ENCODE measurements at regions not wholly inside any gene's neighbourhood (a gene's known extent, or its start where the extent isn't known, plus 50 kb on each side); places are given as distances from the start of the nearest gene placed in this dataset.

DNA sequence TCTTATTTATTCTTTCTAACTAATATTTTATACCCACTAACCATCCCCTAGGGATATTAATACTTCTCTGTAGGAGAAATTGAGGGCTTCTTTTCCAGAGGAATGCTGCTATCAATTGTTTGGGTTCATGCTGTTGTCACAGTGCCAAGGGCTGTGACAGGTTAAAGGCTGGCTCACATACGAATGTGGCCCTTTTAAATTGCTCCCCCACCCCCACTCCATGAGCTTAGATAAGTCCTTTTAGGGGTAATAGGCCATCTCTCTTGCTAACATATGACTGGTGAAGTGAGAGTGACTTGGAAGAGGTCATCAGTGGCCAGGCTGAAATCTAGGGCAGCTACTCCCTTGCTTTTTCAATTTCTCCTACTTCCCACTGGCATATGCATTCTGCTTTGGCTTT is 121.9 kb upstream of the DPH6 start (continued):
- TF ChIP-seq, protein P1, sequence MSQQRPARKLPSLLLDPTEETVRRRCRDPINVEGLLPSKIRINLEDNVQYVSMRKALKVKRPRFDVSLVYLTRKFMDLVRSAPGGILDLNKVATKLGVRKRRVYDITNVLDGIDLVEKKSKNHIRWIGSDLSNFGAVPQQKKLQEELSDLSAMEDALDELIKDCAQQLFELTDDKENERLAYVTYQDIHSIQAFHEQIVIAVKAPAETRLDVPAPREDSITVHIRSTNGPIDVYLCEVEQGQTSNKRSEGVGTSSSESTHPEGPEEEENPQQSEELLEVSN (IDR thresholded peaks at IDR 0.05; ENCODE audit: borderline replicate concordance, low read depth), result no peak

DNA sequence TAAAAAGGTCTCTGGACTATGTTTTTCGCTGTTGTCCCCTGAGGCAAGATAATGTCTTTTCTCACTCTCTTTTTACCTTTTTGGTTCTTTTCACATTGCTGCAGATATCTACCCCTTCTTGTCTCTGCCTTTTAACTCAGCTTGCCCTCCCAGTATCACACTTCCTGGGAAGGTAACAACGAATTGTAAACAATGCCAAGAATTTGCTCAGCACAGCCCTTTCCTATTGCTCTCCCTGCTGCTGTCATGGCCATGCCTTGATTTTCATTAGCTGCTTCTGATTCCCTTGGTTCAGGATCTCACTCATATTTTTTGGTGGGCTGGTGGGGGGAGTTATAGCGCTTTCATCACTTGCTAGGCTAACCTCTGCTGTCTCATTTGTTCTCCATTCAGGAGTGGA is 123.1 kb upstream of the DPH6 start:
- TF ChIP-seq EHF (CRISPR knock-in tag; IDR thresholded peaks at IDR 0.05) (no peak), GATA3 (IDR thresholded peaks at IDR 0.05; ENCODE audit: borderline replicate concordance) (no peak), JUN (IDR thresholded peaks at IDR 0.05) (no peak), ZNF302 (CRISPR knock-in tag; IDR thresholded peaks at IDR 0.05) (no peak), FOSL2 (IDR thresholded peaks at IDR 0.05) (no peak), FOSL2 (CRISPR knock-in tag; IDR thresholded peaks at IDR 0.05) (no peak), NPAS2 (CRISPR knock-in tag; IDR thresholded peaks at IDR 0.05; ENCODE audit: borderline replicate concordance) (no peak), MAFK (IDR thresholded peaks at IDR 0.05; ENCODE audit: partially characterized antibody) (no peak), HOXB13 (CRISPR knock-in tag; IDR thresholded peaks at IDR 0.05; ENCODE audit: low read depth) (no peak), BHLHE40 (IDR thresholded peaks at IDR 0.05; ENCODE audit: low read depth, low read length) (no peak), HOXA7 (CRISPR knock-in tag; IDR thresholded peaks at IDR 0.05) (no peak), FOSB (CRISPR knock-in tag; IDR thresholded peaks at IDR 0.05) (no peak), CBX8 (IDR thresholded peaks at IDR 0.05) (no peak)
- Histone ChIP-seq H3K4me1 (no peaks in the 10 kb centered on the region), H3K9me3 (no peaks in the 10 kb centered on the region), H3K27ac (no peak overlapping the region), H3K4me2 (no peak overlapping the region), H3K4me3 (no peak overlapping the region)
- ChIA-PET POLR2A (no interaction called here), CTCF (no interaction called here)
- DNase-seq (ENCODE audit: low read depth in 1 of 2, low spot score in 1 of 2) (no peak), ATAC-seq (no peak), FAIRE-seq (no peak)
- 51% methylated on average over 3 of the region's 3 CpGs for WGBS (ENCODE audit: missing lambda C conversion rate)

DNA sequence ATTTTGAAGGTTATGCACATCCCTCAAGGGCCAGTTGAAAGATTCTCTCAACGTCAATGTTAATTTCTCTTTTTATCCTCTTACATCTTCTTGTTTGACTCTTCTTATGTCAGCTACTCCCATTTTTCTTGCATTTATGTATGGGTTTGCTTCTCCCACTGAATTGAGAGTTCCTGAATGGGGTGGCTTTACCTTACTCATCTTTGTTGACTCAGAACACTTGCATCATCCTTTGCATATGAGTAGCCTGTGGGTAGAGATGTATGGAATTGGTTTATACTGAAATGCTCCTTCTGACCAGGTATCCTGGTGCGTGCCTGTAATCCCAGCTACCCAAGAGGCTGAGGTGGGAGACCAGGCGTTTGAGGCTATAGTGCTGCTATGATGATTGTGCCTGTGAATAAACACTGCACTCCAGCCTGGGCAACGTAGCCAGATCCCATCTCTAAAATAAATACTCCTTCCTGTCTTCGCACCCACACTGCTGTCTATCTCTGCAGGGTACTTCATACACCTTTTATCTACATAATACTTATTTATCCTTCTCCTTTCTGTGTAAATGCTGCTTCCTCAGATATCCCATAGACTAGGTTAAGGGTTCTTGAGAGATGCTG is 123.6 kb upstream of the DPH6 start:
- H3K9me3 ChIP-seq, result no peaks in the 10 kb centered on the region
- no peak overlapping the region for H3K27ac ChIP-seq
- H3K4me1 ChIP-seq, result no peaks in the 10 kb centered on the region
- ATAC-seq (no peak), FAIRE-seq (no peak), DNase-seq (ENCODE audit: low read depth in 1 of 2, low spot score in 1 of 2) (no peak)
- 54% methylated on average over 5 of the region's 5 CpGs for WGBS (ENCODE audit: missing lambda C conversion rate)
- no peak overlapping the region for H3K4me3 ChIP-seq
- ChIA-PET POLR2A (no interaction called here), CTCF (no interaction called here)
- H3K4me2 ChIP-seq, result no peak overlapping the region
- TF ChIP-seq JUN (IDR thresholded peaks at IDR 0.05), result no peak
- TF ChIP-seq CHD2 (IDR thresholded peaks at IDR 0.05; ENCODE audit: low read length, partially characterized antibody), result no peak
- TF ChIP-seq, protein P2, sequence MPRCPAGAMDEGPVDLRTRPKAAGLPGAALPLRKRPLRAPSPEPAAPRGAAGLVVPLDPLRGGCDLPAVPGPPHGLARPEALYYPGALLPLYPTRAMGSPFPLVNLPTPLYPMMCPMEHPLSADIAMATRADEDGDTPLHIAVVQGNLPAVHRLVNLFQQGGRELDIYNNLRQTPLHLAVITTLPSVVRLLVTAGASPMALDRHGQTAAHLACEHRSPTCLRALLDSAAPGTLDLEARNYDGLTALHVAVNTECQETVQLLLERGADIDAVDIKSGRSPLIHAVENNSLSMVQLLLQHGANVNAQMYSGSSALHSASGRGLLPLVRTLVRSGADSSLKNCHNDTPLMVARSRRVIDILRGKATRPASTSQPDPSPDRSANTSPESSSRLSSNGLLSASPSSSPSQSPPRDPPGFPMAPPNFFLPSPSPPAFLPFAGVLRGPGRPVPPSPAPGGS (IDR thresholded peaks at IDR 0.05), result no peak
- TF ChIP-seq RAD21 (conservative IDR thresholded peaks at IDR 0.05 in 1 of 2, IDR thresholded peaks at IDR 0.05 in 1 of 2), result no peak
- no peak for TF ChIP-seq HOXB5 (CRISPR knock-in tag; IDR thresholded peaks at IDR 0.05)
- no peak for TF ChIP-seq POLR2AphosphoS2 (conservative IDR thresholded peaks at IDR 0.05; ENCODE audit: low read length)
- TF ChIP-seq CBX8 (IDR thresholded peaks at IDR 0.05), result no peak
- no peak for TF ChIP-seq GATA3 (IDR thresholded peaks at IDR 0.05; ENCODE audit: borderline replicate concordance)
- no peak for TF ChIP-seq NR3C1 (IDR thresholded peaks at IDR 0.05)
- TF ChIP-seq HEYL (CRISPR knock-in tag; IDR thresholded peaks at IDR 0.05), result no peak
- no peak for TF ChIP-seq MAZ (IDR thresholded peaks at IDR 0.05; ENCODE audit: borderline replicate concordance, low read depth, low read length)
- no peak for TF ChIP-seq POLR2A (IDR thresholded peaks at IDR 0.05; ENCODE audit: low read length)
- TF ChIP-seq RNF2 (IDR thresholded peaks at IDR 0.05; ENCODE audit: borderline replicate concordance, low read depth), result no peak
- no peak for TF ChIP-seq NPAS2 (CRISPR knock-in tag; IDR thresholded peaks at IDR 0.05; ENCODE audit: borderline replicate concordance)
- TF ChIP-seq, protein P3, sequence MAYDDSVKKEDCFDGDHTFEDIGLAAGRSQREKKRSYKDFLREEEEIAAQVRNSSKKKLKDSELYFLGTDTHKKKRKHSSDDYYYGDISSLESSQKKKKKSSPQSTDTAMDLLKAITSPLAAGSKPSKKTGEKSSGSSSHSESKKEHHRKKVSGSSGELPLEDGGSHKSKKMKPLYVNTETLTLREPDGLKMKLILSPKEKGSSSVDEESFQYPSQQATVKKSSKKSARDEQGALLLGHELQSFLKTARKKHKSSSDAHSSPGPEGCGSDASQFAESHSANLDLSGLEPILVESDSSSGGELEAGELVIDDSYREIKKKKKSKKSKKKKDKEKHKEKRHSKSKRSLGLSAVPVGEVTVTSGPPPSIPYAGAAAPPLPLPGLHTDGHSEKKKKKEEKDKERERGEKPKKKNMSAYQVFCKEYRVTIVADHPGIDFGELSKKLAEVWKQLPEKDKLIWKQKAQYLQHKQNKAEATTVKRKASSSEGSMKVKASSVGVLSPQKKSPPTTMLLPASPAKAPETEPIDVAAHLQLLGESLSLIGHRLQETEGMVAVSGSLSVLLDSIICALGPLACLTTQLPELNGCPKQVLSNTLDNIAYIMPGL (CRISPR knock-in tag; IDR thresholded peaks at IDR 0.05; ENCODE audit: borderline replicate concordance), result no peak
- TF ChIP-seq SREBF2 (IDR thresholded peaks at IDR 0.05), result no peak
- no peak for TF ChIP-seq EHF (CRISPR knock-in tag; IDR thresholded peaks at IDR 0.05)
- no peak for TF ChIP-seq FOSL2 (IDR thresholded peaks at IDR 0.05)
- TF ChIP-seq FOSL2 (CRISPR knock-in tag; IDR thresholded peaks at IDR 0.05), result no peak
- no peak for TF ChIP-seq ZFP36 (IDR thresholded peaks at IDR 0.05; ENCODE audit: borderline replicate concordance, partially characterized antibody)
- no peak for TF ChIP-seq HOXA7 (CRISPR knock-in tag; IDR thresholded peaks at IDR 0.05)
